SU-DHL-6 (cell line): ENCODE measurements at regions not wholly inside any gene's neighbourhood (a gene's known extent, or its start where the extent isn't known, plus 50 kb on each side); places are given as distances from the start of the nearest gene placed in this dataset.

Experiments used
- H2AFZ ChIP-seq: fragments of 200-600 bp; sonication (generic); 2 replicates; pipeline ENCODE4 v1.6.1; 2014; ENCODE audit warnings: low read depth, mild to moderate bottlenecking, moderate library complexity, mixed read lengths, antibody characterized with exemption, low read length; ENCODE audit not compliant: severe bottlenecking
- H3F3A ChIP-seq: fragments of 200-600 bp; shearing (Covaris generic); 2 replicates; pipeline ENCODE4 v1.6.0; 2016; ENCODE audit warnings: antibody characterized with exemption, mild to moderate bottlenecking; ENCODE audit not compliant: insufficient read depth
- H3K27ac ChIP-seq: fragments of 200-600 bp; sonication (generic); 2 replicates; pipeline ENCODE4 v1.5.1; 2016; ENCODE audit warnings: low read depth, mild to moderate bottlenecking, low read length, moderate library complexity, mixed read lengths
- H3K27me3 ChIP-seq: fragments of 200-600 bp; sonication (generic), shearing (Covaris generic); 2 replicates; pipeline ENCODE4 v1.6.0; 2014; ENCODE audit warnings: mild to moderate bottlenecking, low read length
- H3K36me3 ChIP-seq: fragments of 200-600 bp; sonication (generic); 2 replicates; pipeline ENCODE4 v1.6.1; 2014; ENCODE audit warnings: mild to moderate bottlenecking, low read length, mixed read lengths
- H3K4me2 ChIP-seq: fragments of 300-600, 200-600 bp; shearing (Covaris generic), sonication (generic); 2 replicates; pipeline ENCODE4 v1.6.0; 2014; ENCODE audit warnings: low read length, low read depth, mild to moderate bottlenecking; ENCODE audit not compliant: poor library complexity, severe bottlenecking
- H3K4me3 ChIP-seq: fragments of 200-600 bp; sonication (generic); 2 replicates; pipeline ENCODE4 v1.5.1; 2014; ENCODE audit warnings: antibody characterized with exemption, low read length, mild to moderate bottlenecking, mixed read lengths; ENCODE audit not compliant: insufficient read depth, poor library complexity, severe bottlenecking
- H3K79me2 ChIP-seq: fragments of 200-600 bp; sonication (generic); 2 replicates; pipeline ENCODE4 v1.6.1; 2014; ENCODE audit warnings: mild to moderate bottlenecking, low read length, moderate library complexity; ENCODE audit not compliant: insufficient read depth
- H3K9ac ChIP-seq: fragments of 200-600 bp; sonication (generic); 2 replicates; pipeline ENCODE4 v1.7.0; 2014; ENCODE audit warnings: mild to moderate bottlenecking, low read length
- H3K9me2 ChIP-seq: fragments of 200-600 bp; sonication (generic); replicated peaks from 2 replicates; pipeline ENCODE4 v1.6.1; 2014; ENCODE audit warnings: low read length; ENCODE audit not compliant: insufficient read depth
- H3K9me3 ChIP-seq: fragments of 200-600 bp; sonication (generic); 2 replicates; pipeline ENCODE4 v1.6.1; 2014; ENCODE audit warnings: low read length, mixed read lengths; ENCODE audit not compliant: insufficient read depth
- H4K20me1 ChIP-seq: fragments of 200-600 bp; sonication (generic); 2 replicates; pipeline ENCODE4 v1.6.1; 2014; ENCODE audit warnings: low read depth, mild to moderate bottlenecking, antibody characterized with exemption, low read length, moderate library complexity, mixed read lengths
- CTCF ChIP-seq: fragments of 200-600 bp; sonication (generic); IDR thresholded peaks from one replicate; pipeline ENCODE4 v1.5.1; 2017; ENCODE audit warnings: antibody characterized with exemption, mild to moderate bottlenecking, low read length, moderate library complexity; ENCODE audit not compliant: insufficient read depth, poor library complexity, severe bottlenecking
- EZH2phosphoT487 ChIP-seq: fragments of 200-600 bp; sonication (generic), shearing (Covaris generic); conservative IDR thresholded peaks from 2 replicates; pipeline ENCODE4 v1.6.1; 2018; ENCODE audit warnings: mild to moderate bottlenecking, antibody characterized with exemption, low read length, moderate library complexity, mixed read lengths

GRCh38 chr10:52696232-52696631 lies 76.4 kb downstream of the MBL2 start:
- H3F3A ChIP-seq, result no peaks in the 10 kb centered on the region
- H3K36me3 ChIP-seq, result no peaks in the 10 kb centered on the region
- no peaks in the 10 kb centered on the region for H3K79me2 ChIP-seq
- no peaks in the 10 kb centered on the region for H3K27me3 ChIP-seq
- H3K4me2 ChIP-seq, result no peak overlapping the region
- H2AFZ ChIP-seq, result no peak overlapping the region
- H3K9ac ChIP-seq, result no peak overlapping the region
- no peaks in the 10 kb centered on the region for H3K9me3 ChIP-seq
- H4K20me1 ChIP-seq, result no peaks in the 10 kb centered on the region
- H3K9me2 ChIP-seq, result no peaks in the 10 kb centered on the region
- H3K27ac ChIP-seq, result no peak overlapping the region
- TF ChIP-seq EZH2phosphoT487 (no peak), CTCF (no peak)
- no peak overlapping the region for H3K4me3 ChIP-seq

- Histone ChIP-seq H3K9me2 (no peaks in the 10 kb centered on the region), H3K27me3 (no peaks in the 10 kb centered on the region), H3K27ac (no peak overlapping the region), H3F3A (no peaks in the 10 kb centered on the region), H3K4me3 (no peak overlapping the region), H4K20me1 (no peaks in the 10 kb centered on the region), H3K79me2 (no peaks in the 10 kb centered on the region), H3K9me3 (no peaks in the 10 kb centered on the region), H3K4me2 (no peak overlapping the region), H3K9ac (no peak overlapping the region), H2AFZ (no peak overlapping the region), H3K36me3 (no peaks in the 10 kb centered on the region)
- TF ChIP-seq EZH2phosphoT487 (no peak), CTCF (no peak)
Observed at GRCh38 chr10:52701647-52702046, 70.9 kb downstream of the MBL2 start.

- H3F3A ChIP-seq, result no peaks in the 10 kb centered on the region
- H2AFZ ChIP-seq, result no peak overlapping the region
- no peaks in the 10 kb centered on the region for H3K36me3 ChIP-seq
- H3K9ac ChIP-seq, result no peak overlapping the region
- H3K9me3 ChIP-seq, result no peaks in the 10 kb centered on the region
- no peaks in the 10 kb centered on the region; the same call in 1 of the 2 replicates for H3K27me3 ChIP-seq
- no peaks in the 10 kb centered on the region for H4K20me1 ChIP-seq
- no peak overlapping the region for H3K4me2 ChIP-seq
- H3K9me2 ChIP-seq, result no peaks in the 10 kb centered on the region
- H3K79me2 ChIP-seq, result no peaks in the 10 kb centered on the region
- no peak overlapping the region for H3K27ac ChIP-seq
- TF ChIP-seq EZH2phosphoT487 (no peak), CTCF (no peak)
- H3K4me3 ChIP-seq, result no peak overlapping the region
Observed at GRCh38 chr10:52703451-52703850, 69.1 kb downstream of the MBL2 start.

- no peaks in the 10 kb centered on the region for H3K9me2 ChIP-seq
- no peak overlapping the region for H3K27ac ChIP-seq
- no peak overlapping the region for H2AFZ ChIP-seq
- no peaks in the 10 kb centered on the region for H3K36me3 ChIP-seq
- TF ChIP-seq CTCF (no peak), EZH2phosphoT487 (no peak)
- H4K20me1 ChIP-seq, result no peaks in the 10 kb centered on the region
- no peak overlapping the region for H3K4me3 ChIP-seq
- H3K9ac ChIP-seq, result no peak overlapping the region
- H3K27me3 ChIP-seq, result no peaks in the 10 kb centered on the region; the same call in 1 of the 2 replicates
- no peaks in the 10 kb centered on the region for H3F3A ChIP-seq
- H3K4me2 ChIP-seq, result no peak overlapping the region
- H3K79me2 ChIP-seq, result no peaks in the 10 kb centered on the region
- no peaks in the 10 kb centered on the region for H3K9me3 ChIP-seq
Observed at GRCh38 chr10:52703898-52704297, 68.7 kb downstream of the MBL2 start.
